ENCODE measurements at regions not wholly inside any gene's neighbourhood (a gene's known extent, or its start where the extent isn't known, plus 50 kb on each side); places are given as distances from the start of the nearest gene placed in this dataset.

GRCh38 chr10:58998924-58999713, 177.3 kb upstream of the PHYHIPL start:
- intact Hi-C loops (cut with DNase I), result no loop called here
- no peak for TF ChIP-seq CTCF (IDR thresholded peaks at IDR 0.05)
- TF ChIP-seq POLR2A (IDR thresholded peaks at IDR 0.05), result no peak

DNA sequence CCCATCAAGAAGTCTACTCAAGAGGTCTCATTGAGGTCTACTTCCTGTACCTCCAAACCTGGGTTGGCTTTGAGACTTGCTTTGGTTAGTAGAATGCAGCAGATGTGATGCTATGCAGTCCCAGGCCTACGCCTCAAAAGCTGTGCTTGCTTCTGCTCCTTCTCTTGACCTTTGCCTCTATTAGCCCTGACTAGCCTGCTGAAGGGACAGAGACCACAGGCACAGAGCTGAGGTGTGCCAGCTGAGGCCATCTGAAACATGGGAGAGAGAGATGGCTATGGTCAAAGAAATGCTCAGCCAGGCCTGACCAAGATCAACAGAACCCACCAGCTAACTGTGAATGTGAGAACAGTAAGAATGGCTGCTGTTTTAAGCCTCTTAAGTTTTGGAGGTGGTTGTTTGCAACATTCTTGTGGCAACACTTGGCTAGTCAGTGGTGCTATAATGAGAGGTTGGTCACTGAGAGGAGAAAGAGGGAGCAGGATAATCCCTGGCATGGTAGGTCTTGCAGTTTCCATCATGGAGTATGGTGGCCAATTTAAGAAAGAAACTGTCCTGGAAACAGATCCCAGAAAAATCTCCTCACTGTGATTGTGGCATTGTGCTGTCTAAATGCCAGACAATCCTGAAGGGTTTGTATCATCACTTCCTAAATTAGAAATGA, 176.1 kb upstream of the PHYHIPL start:
- peaks cover 8 to 15% of the 10 kb centered on the region in 2 donors for H3K4me1 ChIP-seq
- WGBS, 2 donors, result 90 to 100% methylated on average over 1 of the region's 1 CpG
- no peak for TF ChIP-seq POLR2A (IDR thresholded peaks at IDR 0.05)
- TF ChIP-seq CTCF (IDR thresholded peaks at IDR 0.05), result no peak
- no peak overlapping the region for H3K27ac ChIP-seq
- H3K36me3 ChIP-seq, result no peaks in the 10 kb centered on the region
- H3K27me3 ChIP-seq, result no peaks in the 10 kb centered on the region
- H3K4me3 ChIP-seq (replicated peaks in 1 of 3), result no peak overlapping the region
- no peaks in the 10 kb centered on the region for H3K9me3 ChIP-seq
- intact Hi-C loops (cut with DNase I), result no loop called here
- DNase-seq, result no peak

More at GRCh38 chr10:58998924-58999713, 177.3 kb upstream of the PHYHIPL start:
- Histone ChIP-seq H3K4me3 (replicated peaks in 1 of 3) (no peak overlapping the region), H3K9me3 (no peaks in the 10 kb centered on the region), H3K27ac (no peak overlapping the region), H3K36me3 (no peaks in the 10 kb centered on the region), H3K27me3 (no peaks in the 10 kb centered on the region), H3K4me1 (peaks cover 0 to 4% of the 10 kb centered on the region in 2 donors)
- peak; percentile 49 to 53 for DNase-seq
- 74 to 75% methylated on average over 8 of the region's 8 CpGs for WGBS, 2 donors

- peaks cover 13 to 19% of the 10 kb centered on the region in 2 donors for H3K4me1 ChIP-seq
- TF ChIP-seq POLR2A (IDR thresholded peaks at IDR 0.05), result no peak
- TF ChIP-seq CTCF (IDR thresholded peaks at IDR 0.05), result no peak
- H3K27ac ChIP-seq, result no peak overlapping the region
- WGBS, 2 donors, result 67 to 78% methylated on average over 3 of the region's 3 CpGs
- no peaks in the 10 kb centered on the region for H3K9me3 ChIP-seq
- no peaks in the 10 kb centered on the region for H3K27me3 ChIP-seq
- intact Hi-C loops (cut with DNase I), result no loop called here
- DNase-seq, result no peak
- H3K36me3 ChIP-seq, result no peaks in the 10 kb centered on the region
- no peak overlapping the region for H3K4me3 ChIP-seq (replicated peaks in 1 of 3)
These were observed 174.4 kb upstream of the PHYHIPL start for GRCh38 chr10:59002011-59002410.

DNA sequence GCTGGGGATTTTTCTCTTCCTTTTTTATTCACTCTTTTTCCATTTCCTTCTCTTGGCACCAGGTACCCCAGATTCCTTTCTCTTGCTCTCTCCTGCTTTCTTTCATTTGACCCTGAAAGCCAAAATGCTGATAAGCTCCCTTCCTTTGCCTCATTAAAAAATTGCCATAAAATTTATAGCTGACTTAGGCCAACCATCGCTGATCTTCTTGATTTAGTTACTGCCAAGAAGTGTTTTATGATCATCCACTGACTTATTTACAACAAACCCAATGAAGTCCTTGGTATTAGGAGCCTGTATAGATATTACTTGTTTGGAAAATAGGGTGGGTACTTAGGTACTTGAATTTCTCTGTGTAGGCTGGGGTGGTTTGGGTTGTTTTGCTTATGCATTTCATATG, 173.2 kb upstream of the PHYHIPL start:
- peaks cover 13 to 19% of the 10 kb centered on the region in 2 donors for H3K4me1 ChIP-seq
- no peak overlapping the region for H3K27ac ChIP-seq

More for the DNA sequence above, 173.2 kb upstream of the PHYHIPL start:
- TF ChIP-seq CTCF (IDR thresholded peaks at IDR 0.05), result no peak
- TF ChIP-seq POLR2A (IDR thresholded peaks at IDR 0.05), result no peak
- Histone ChIP-seq H3K4me3 (replicated peaks in 1 of 3) (no peak overlapping the region), H3K9me3 (no peaks in the 10 kb centered on the region), H3K36me3 (no peaks in the 10 kb centered on the region), H3K27me3 (no peaks in the 10 kb centered on the region)
- 85 to 90% methylated on average over 1 of the region's 1 CpG for WGBS, 2 donors
- no peak for DNase-seq
- intact Hi-C loops (cut with DNase I), result no loop called here
